HepG2 (cell line): ENCODE measurements at regions not wholly inside any gene's neighbourhood (a gene's known extent, or its start where the extent isn't known, plus 50 kb on each side); places are given as distances from the start of the nearest gene placed in this dataset.

Experiments
- ATAC-seq: fragments of 200-7000 bp; cut with Tn5 transposase; 3 replicates; pipeline ENCODE4 v1.9.1; 2020; ENCODE audit warnings: mild to moderate bottlenecking, moderate library complexity
- BruUV-seq: library from RNA; stranded (reverse); fragments of 400-500 nt; replicated peaks from 2 replicates; lab custom pipeline; 2021; lab: Mats Ljungman, UMichigan
- CTCF ChIA-PET: fragments of 300-600 bp; formaldehyde crosslinking; extraction: SDS; loops from one replicate; lab custom pipeline; 2021; ENCODE audit warnings: low total read pairs, inconsistent platforms, low intra/inter-chr PET ratio; lab: Yijun Ruan, JAX
- POLR2A ChIA-PET: fragments of 350-600 bp; sonication (Branson Sonifier 250); formaldehyde crosslinking; loops from one replicate; lab custom pipeline; 2020; ENCODE audit warnings: antibody characterized with exemption, inconsistent platforms; lab: Yijun Ruan, JAX
- DNase-seq: peaks from one replicate; pipeline ENCODE4 v3.0.0-alpha.2; 2015; ENCODE audit warnings: low spot score
- FAIRE-seq: peaks from 3 replicates; lab custom pipeline; 2011; peaks lifted over from hg19 to GRCh38; lab: Jason Lieb, UNC
- H2AFZ ChIP-seq: one replicate; pipeline ENCODE4 v1.6.1; 2011; ENCODE audit warnings: low read length, inconsistent platforms
- H3K27ac ChIP-seq: fragments of 300-600 bp; 3 replicates; pipeline ENCODE4 v1.8.0; 2011; ENCODE audit warnings: mixed run types, mild to moderate bottlenecking, mixed read lengths, low read length, inconsistent platforms; ENCODE audit not compliant: insufficient read depth; ENCODE audit errors: extremely low read length
- H3K27me3 ChIP-seq, 2 experiments: fragments of 200-600 bp in 1 of 2; 2 replicates in 1 of 2; 3 replicates in 1 of 2; pipeline versions ENCODE4 v1.6.0 to v1.8.0; 2011; ENCODE audit warnings: low read length in 2 of 2, mild to moderate bottlenecking in 2 of 2, moderate library complexity in 2 of 2, inconsistent platforms in 1 of 2; ENCODE audit not compliant: insufficient read depth in 2 of 2, control insufficient read depth in 1 of 2
- H3K36me3 ChIP-seq, 2 experiments: fragments of 200-600 bp in 1 of 2; replicated peaks in 1 of 2; 2 replicates in 1 of 2; 3 replicates in 1 of 2; pipeline versions ENCODE4 v1.5.1 to v1.8.0; 2011; ENCODE audit warnings: low read length in 2 of 2, inconsistent platforms in 1 of 2; ENCODE audit not compliant: insufficient read depth in 2 of 2, control insufficient read depth in 1 of 2
- H3K4me1 ChIP-seq: 2 replicates; pipeline ENCODE4 v1.5.1; 2012; ENCODE audit warnings: low read length, inconsistent platforms; ENCODE audit not compliant: insufficient read depth
- H3K4me2 ChIP-seq: 2 replicates; pipeline ENCODE4 v1.6.0; 2011; ENCODE audit warnings: low read depth, low read length, inconsistent platforms
- H3K4me3 ChIP-seq, 3 experiments: fragments of 200-600 bp in 1 of 3; sonication (generic), shearing (Covaris generic) in 1 of 3; replicated peaks in 1 of 3; 2 replicates each; pipeline ENCODE4 v1.5.1; 2011 to 2016; ENCODE audit warnings: low read length in 3 of 3, inconsistent platforms in 2 of 3, low read depth in 2 of 3, mild to moderate bottlenecking in 2 of 3, control low read depth in 1 of 3, mixed read lengths in 1 of 3; ENCODE audit not compliant: insufficient read depth in 1 of 3
- H3K79me2 ChIP-seq: one replicate; pipeline ENCODE4 v1.6.1; 2011; ENCODE audit warnings: low read length, inconsistent platforms; ENCODE audit not compliant: insufficient read depth
- H3K9ac ChIP-seq: 2 replicates; pipeline ENCODE4 v1.6.0; 2011; ENCODE audit warnings: mild to moderate bottlenecking, low read depth, low read length, inconsistent platforms; ENCODE audit not compliant: insufficient read depth
- H3K9me3 ChIP-seq: 2 replicates; pipeline ENCODE4 v1.5.1; 2012; ENCODE audit warnings: mild to moderate bottlenecking, low read length
- H4K20me1 ChIP-seq: 2 replicates; pipeline ENCODE4 v1.6.0; 2011; ENCODE audit warnings: inconsistent platforms, mild to moderate bottlenecking, low read length, moderate library complexity; ENCODE audit not compliant: insufficient read depth
- HNF1A ChIP-seq, 2 experiments: sonication (generic) in 1 of 2; formaldehyde crosslinking in 1 of 2; IDR thresholded peaks; 2 replicates each; pipeline versions ENCODE4 v1.4.0 to v1.6.1; 2016 to 2020; ENCODE audit warnings: borderline replicate concordance in 1 of 2, low read depth in 1 of 2, mild to moderate bottlenecking in 1 of 2, missing genetic modification reagents in 1 of 2
- ZFP82 ChIP-seq: sonication (generic); formaldehyde crosslinking; IDR thresholded peaks from 2 replicates; pipeline ENCODE4 v1.5.1; 2020; ENCODE audit warnings: mild to moderate bottlenecking, missing genetic modification reagents, borderline replicate concordance
- ZNF331 ChIP-seq: sonication (generic); formaldehyde crosslinking; IDR thresholded peaks from 2 replicates; pipeline ENCODE4 v1.4.0; 2020; ENCODE audit warnings: missing genetic modification reagents
- ZNF678 ChIP-seq: sonication (generic); formaldehyde crosslinking; IDR thresholded peaks from 2 replicates; pipeline ENCODE4 v1.4.0; 2020; ENCODE audit warnings: mild to moderate bottlenecking, missing genetic modification reagents
- ZNF709 ChIP-seq: sonication (generic); formaldehyde crosslinking; IDR thresholded peaks from 2 replicates; pipeline ENCODE4 v1.5.0; 2020; ENCODE audit warnings: mild to moderate bottlenecking, missing genetic modification reagents
- ZNF878 ChIP-seq: sonication (generic); formaldehyde crosslinking; IDR thresholded peaks from 2 replicates; pipeline ENCODE4 v1.8.1; 2023; ENCODE audit warnings: mild to moderate bottlenecking, missing genetic modification reagents, moderate library complexity
- WGBS: methylation state at CpG from one replicate; pipeline ENCODE4 v1.1.6; 2017; ENCODE audit warnings: low lambda C conversion rate; 5-methylcytosine and 5-hydroxymethylcytosine counted together
- in situ Hi-C: cut with HindIII; loops from 2 replicates; pipeline ENCODE4 v1.10.0; 2017; ENCODE audit warnings: low pct_unique_long_range_greater_than_20kb; ENCODE audit not compliant: extremely low pct_ligation_motif_present
- intact Hi-C: fragments of 100-400 bp; cut with micrococcal nuclease; formaldehyde crosslinking; loops from one replicate; pipeline ENCODE4 v1.10.0; 2022; ENCODE audit not compliant: unreplicated experiment
- TF ChIP-seq, protein P1 (sequence below): sonication (generic); formaldehyde crosslinking; IDR thresholded peaks from 2 replicates; pipeline ENCODE4 v1.4.0; 2020; ENCODE audit warnings: missing genetic modification reagents
- TF ChIP-seq, protein P2 (sequence below): sonication (generic); formaldehyde crosslinking; conservative IDR thresholded peaks from 2 replicates; pipeline ENCODE4 v1.4.0; 2020; ENCODE audit warnings: mild to moderate bottlenecking, missing genetic modification reagents, moderate library complexity

DNA sequence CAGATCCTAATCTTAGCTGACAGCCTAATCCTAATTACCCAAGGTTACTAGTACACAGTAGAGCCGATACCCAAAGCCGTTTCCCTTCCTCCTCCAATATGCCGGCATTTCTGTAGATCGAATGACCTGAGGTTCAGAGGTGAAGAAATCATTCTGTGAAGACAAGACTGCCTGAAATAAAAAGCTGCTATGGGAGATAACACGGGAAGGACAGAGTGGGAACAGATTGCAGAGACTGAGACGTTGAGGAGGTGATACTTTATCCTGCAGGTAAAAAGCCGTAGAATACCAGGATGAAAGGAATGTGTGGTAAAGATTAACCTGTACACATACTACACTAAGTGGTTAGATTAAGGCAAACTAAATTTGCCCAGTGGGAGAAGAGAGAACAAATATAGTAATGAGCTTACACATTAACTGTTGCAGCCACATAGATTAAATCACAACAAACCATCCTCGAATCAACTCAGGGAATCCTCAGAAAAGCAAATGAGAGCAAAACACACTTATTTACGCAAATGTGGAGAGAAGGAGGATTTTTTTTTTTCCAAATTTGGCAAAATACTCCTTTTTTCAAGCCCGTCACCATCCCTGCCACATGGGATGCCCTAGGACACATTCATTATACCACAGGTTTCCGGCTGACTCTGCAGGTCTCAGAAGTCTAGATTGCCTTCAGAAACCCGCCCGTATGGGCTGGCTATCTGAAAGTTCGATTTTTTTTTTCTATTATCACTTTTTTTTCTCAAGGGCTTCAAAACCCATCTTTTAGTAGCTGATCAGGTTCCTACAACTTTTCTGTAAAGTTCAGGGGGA, 188.0 kb downstream of the TTC8 start:
- no peaks in the 10 kb centered on the region for H3K9me3 ChIP-seq
- peak overlapping the region; percentile 47 to 54 (median 53) for H3K4me3 ChIP-seq
- no peaks in the 10 kb centered on the region for H4K20me1 ChIP-seq
- H3K27me3 ChIP-seq, result no peaks in the 10 kb centered on the region
- BruUV-seq, result no TSS peak
- peak overlapping the region; percentile 35 for H3K27ac ChIP-seq
- in situ Hi-C loops (loop anchor here (10.0 to 25.0 kb wide), 2 partner anchors 348 to 525 kb away; no protein-coding TSS in a partner anchor), intact Hi-C loops (no loop called here)
- peak; percentile 77 for FAIRE-seq
- peak overlapping the region; percentile 80 for H3K4me2 ChIP-seq
- DNase-seq, result peak; percentile 27
- WGBS, result 2% methylated on average over 14 of the region's 14 CpGs
- CTCF ChIA-PET, result interaction anchor here (3.1 kb wide), 1 partner anchor 345 kb away, joined by 11 read pairs; no protein-coding TSS in a partner anchor
- peak; percentile 78 for ATAC-seq
- no peaks in the 10 kb centered on the region for H3K36me3 ChIP-seq
- H2AFZ ChIP-seq, result peak overlapping the region; percentile 83
- no peaks in the 10 kb centered on the region for H3K79me2 ChIP-seq
- H3K4me1 ChIP-seq, result peaks cover 31% of the 10 kb centered on the region
- POLR2A ChIA-PET, result interaction anchor here (1.0 to 1.8 kb wide), 3 partner anchors 29 to 898 kb away, joined by 3 to 6 read pairs (median 4); partner anchors contain the start of gene TTC8
- peak overlapping the region; percentile 42 for H3K9ac ChIP-seq
- TF ChIP-seq ZNF678 (CRISPR knock-in tag) (no peak), ZNF709 (no peak), HNF1A (IDR thresholded peaks at IDR 0.05; ENCODE audit: low read depth) (peak; percentile 63; the same call in 1 of the 2 replicates), HNF1A (CRISPR knock-in tag; IDR thresholded peaks at IDR 0.05; ENCODE audit: borderline replicate concordance) (peak; percentile 64; the same call in 1 of the 2 replicates), ZNF878 (CRISPR knock-in tag) (no peak), ZFP82 (0 out of 2 replicates have a peak, but pooled peaks have one; percentile 34), ZNF331 (CRISPR knock-in tag) (peak; percentile 6; the same call in 1 of the 2 replicates)
- TF ChIP-seq, protein P1, sequence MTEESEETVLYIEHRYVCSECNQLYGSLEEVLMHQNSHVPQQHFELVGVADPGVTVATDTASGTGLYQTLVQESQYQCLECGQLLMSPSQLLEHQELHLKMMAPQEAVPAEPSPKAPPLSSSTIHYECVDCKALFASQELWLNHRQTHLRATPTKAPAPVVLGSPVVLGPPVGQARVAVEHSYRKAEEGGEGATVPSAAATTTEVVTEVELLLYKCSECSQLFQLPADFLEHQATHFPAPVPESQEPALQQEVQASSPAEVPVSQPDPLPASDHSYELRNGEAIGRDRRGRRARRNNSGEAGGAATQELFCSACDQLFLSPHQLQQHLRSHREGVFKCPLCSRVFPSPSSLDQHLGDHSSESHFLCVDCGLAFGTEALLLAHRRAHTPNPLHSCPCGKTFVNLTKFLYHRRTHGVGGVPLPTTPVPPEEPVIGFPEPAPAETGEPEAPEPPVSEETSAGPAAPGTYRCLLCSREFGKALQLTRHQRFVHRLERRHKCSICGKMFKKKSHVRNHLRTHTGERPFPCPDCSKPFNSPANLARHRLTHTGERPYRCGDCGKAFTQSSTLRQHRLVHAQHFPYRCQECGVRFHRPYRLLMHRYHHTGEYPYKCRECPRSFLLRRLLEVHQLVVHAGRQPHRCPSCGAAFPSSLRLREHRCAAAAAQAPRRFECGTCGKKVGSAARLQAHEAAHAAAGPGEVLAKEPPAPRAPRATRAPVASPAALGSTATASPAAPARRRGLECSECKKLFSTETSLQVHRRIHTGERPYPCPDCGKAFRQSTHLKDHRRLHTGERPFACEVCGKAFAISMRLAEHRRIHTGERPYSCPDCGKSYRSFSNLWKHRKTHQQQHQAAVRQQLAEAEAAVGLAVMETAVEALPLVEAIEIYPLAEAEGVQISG (CRISPR knock-in tag), result peak; percentile 11; the same call in 1 of the 2 replicates
- TF ChIP-seq, protein P2, sequence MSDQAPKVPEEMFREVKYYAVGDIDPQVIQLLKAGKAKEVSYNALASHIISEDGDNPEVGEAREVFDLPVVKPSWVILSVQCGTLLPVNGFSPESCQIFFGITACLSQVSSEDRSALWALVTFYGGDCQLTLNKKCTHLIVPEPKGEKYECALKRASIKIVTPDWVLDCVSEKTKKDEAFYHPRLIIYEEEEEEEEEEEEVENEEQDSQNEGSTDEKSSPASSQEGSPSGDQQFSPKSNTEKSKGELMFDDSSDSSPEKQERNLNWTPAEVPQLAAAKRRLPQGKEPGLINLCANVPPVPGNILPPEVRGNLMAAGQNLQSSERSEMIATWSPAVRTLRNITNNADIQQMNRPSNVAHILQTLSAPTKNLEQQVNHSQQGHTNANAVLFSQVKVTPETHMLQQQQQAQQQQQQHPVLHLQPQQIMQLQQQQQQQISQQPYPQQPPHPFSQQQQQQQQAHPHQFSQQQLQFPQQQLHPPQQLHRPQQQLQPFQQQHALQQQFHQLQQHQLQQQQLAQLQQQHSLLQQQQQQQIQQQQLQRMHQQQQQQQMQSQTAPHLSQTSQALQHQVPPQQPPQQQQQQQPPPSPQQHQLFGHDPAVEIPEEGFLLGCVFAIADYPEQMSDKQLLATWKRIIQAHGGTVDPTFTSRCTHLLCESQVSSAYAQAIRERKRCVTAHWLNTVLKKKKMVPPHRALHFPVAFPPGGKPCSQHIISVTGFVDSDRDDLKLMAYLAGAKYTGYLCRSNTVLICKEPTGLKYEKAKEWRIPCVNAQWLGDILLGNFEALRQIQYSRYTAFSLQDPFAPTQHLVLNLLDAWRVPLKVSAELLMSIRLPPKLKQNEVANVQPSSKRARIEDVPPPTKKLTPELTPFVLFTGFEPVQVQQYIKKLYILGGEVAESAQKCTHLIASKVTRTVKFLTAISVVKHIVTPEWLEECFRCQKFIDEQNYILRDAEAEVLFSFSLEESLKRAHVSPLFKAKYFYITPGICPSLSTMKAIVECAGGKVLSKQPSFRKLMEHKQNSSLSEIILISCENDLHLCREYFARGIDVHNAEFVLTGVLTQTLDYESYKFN (CRISPR knock-in tag), result 0 out of 2 replicates have a peak, but pooled peaks have one; percentile 13
